ENCODE measurements at regions not wholly inside any gene's neighbourhood (a gene's known extent, or its start where the extent isn't known, plus 50 kb on each side); places are given as distances from the start of the nearest gene placed in this dataset.

GRCh38 chr15:89002281-89002761 lies 85.9 kb upstream of the ABHD2 start (continued):
- peak; percentile 65 for TF ChIP-seq RELB (IDR thresholded peaks at IDR 0.05; ENCODE audit: low read depth)
- TF ChIP-seq RUNX3 (IDR thresholded peaks at IDR 0.05; ENCODE audit: low read length) = peak; percentile 67
- no peak for TF ChIP-seq FOXM1 (IDR thresholded peaks at IDR 0.05; ENCODE audit: low read depth, low read length)
- peak; percentile 42; the same call in 1 of the 2 replicates for TF ChIP-seq ZNF384 (IDR thresholded peaks at IDR 0.05; ENCODE audit: borderline replicate concordance, low read depth, low read length)
- no peak for TF ChIP-seq EED (IDR thresholded peaks at IDR 0.05; ENCODE audit: low read depth)
- TF ChIP-seq ZNF207 (IDR thresholded peaks at IDR 0.05; ENCODE audit: borderline replicate concordance) = no peak
- TF ChIP-seq KDM1A (IDR thresholded peaks at IDR 0.05; ENCODE audit: borderline replicate concordance) = no peak
- TF ChIP-seq NFYA (IDR thresholded peaks at IDR 0.05; ENCODE audit: borderline replicate concordance, low read depth, low read length) = no peak
- peak; percentile 48 to 75; a peak in 2 of 4 replicates for TF ChIP-seq EP300 (IDR thresholded peaks at IDR 0.05; ENCODE audit: borderline replicate concordance in 1 of 2, control insufficient read depth in 1 of 2, low read depth in 2 of 2, low read length in 2 of 2)
- no peak for TF ChIP-seq HDAC2 (IDR thresholded peaks at IDR 0.05)
- no peak for TF ChIP-seq TARDBP (IDR thresholded peaks at IDR 0.05; ENCODE audit: borderline replicate concordance)
- no peak for TF ChIP-seq NFYB (IDR thresholded peaks at IDR 0.05; ENCODE audit: insufficient read depth, low read depth, low read length)
- no peak for TF ChIP-seq E4F1 (IDR thresholded peaks at IDR 0.05; ENCODE audit: borderline replicate concordance, partially characterized antibody)
- no peak for TF ChIP-seq EGR1 (IDR thresholded peaks at IDR 0.05; ENCODE audit: borderline replicate concordance in 1 of 2, low read depth in 2 of 2, low read length in 2 of 2)
- TF ChIP-seq NFXL1 (IDR thresholded peaks at IDR 0.05; ENCODE audit: borderline replicate concordance) = no peak
- 0 out of 2 replicates have a peak, but pooled peaks have one; percentile 47 for TF ChIP-seq GATAD2B (conservative IDR thresholded peaks at IDR 0.05; ENCODE audit: low read depth)
- no peak for TF ChIP-seq STAT3 (IDR thresholded peaks at IDR 0.05; ENCODE audit: low read depth, low read length)
- TF ChIP-seq NR2C1 (IDR thresholded peaks at IDR 0.05) = 0 out of 2 replicates have a peak, but pooled peaks have one; percentile 35
- no peak for TF ChIP-seq CUX1 (IDR thresholded peaks at IDR 0.05; ENCODE audit: insufficient replicate concordance, low read depth, low read length)

Data from GM12878 (cell line).